ENCODE measurements at regions not wholly inside any gene's neighbourhood (a gene's known extent, or its start where the extent isn't known, plus 50 kb on each side); places are given as distances from the start of the nearest gene placed in this dataset.

DNA sequence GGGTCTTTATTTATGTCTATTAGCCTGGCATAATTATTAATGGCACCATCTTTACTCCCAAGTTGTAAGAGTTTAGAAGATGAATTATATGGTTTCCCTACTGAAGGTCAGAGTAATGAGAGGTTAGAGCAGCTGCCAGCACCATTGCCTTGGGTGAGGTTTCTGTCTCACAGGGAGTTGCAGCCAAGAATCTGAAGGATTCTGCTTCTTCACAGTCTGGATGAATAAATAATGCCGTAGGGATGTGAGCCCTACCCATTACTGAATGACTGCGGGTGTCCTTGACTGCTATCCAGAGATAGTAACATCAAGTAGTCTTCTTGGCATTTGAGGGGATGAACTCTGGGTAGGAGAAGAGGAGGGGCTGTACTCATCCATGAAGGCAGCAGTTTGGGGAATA, 52.8 kb upstream of the SMIM36 start:
- TF ChIP-seq, protein P1, sequence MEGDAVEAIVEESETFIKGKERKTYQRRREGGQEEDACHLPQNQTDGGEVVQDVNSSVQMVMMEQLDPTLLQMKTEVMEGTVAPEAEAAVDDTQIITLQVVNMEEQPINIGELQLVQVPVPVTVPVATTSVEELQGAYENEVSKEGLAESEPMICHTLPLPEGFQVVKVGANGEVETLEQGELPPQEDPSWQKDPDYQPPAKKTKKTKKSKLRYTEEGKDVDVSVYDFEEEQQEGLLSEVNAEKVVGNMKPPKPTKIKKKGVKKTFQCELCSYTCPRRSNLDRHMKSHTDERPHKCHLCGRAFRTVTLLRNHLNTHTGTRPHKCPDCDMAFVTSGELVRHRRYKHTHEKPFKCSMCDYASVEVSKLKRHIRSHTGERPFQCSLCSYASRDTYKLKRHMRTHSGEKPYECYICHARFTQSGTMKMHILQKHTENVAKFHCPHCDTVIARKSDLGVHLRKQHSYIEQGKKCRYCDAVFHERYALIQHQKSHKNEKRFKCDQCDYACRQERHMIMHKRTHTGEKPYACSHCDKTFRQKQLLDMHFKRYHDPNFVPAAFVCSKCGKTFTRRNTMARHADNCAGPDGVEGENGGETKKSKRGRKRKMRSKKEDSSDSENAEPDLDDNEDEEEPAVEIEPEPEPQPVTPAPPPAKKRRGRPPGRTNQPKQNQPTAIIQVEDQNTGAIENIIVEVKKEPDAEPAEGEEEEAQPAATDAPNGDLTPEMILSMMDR (IDR thresholded peaks at IDR 0.05; ENCODE audit: low read length) = no peak
- no peak for TF ChIP-seq EZH2 (optimal IDR thresholded peaks at IDR 0.05; ENCODE audit: low read depth, low read length)
